Skeletal muscle tissue (tissue), 3 donors: ENCODE measurements at regions not wholly inside any gene's neighbourhood (a gene's known extent, or its start where the extent isn't known, plus 50 kb on each side); places are given as distances from the start of the nearest gene placed in this dataset.
A peak's percentile ranks its signal among the peaks of the same experiment; 100 is the strongest.

Experiments used
- H3K27ac ChIP-seq: one replicate; pipeline ENCODE4 v1.7.0; 2013; ENCODE audit warnings: mild to moderate bottlenecking, low read depth, low read length, inconsistent platforms
- H3K27me3 ChIP-seq, 3 donors: one replicate each; pipeline ENCODE4 v1.7.0; 2013; ENCODE audit warnings: low read length in 3 of 3; ENCODE audit not compliant: control insufficient read depth in 3 of 3, insufficient read depth in 3 of 3
- H3K36me3 ChIP-seq, 3 donors: one replicate each; pipeline ENCODE4 v1.7.0; 2013; ENCODE audit warnings: low read length in 3 of 3; ENCODE audit not compliant: control insufficient read depth in 3 of 3, insufficient read depth in 3 of 3
- H3K4me1 ChIP-seq, 3 donors: one replicate each; pipeline ENCODE4 v1.7.0; 2013; ENCODE audit warnings: low read length in 3 of 3, mild to moderate bottlenecking in 3 of 3; ENCODE audit not compliant: control insufficient read depth in 3 of 3, insufficient read depth in 3 of 3
- H3K4me3 ChIP-seq, 3 donors: one replicate each; pipeline ENCODE4 v1.7.0; 2013; ENCODE audit warnings: low read length in 3 of 3
- H3K9ac ChIP-seq, 3 donors: one replicate each; pipeline ENCODE4 v1.7.0; 2013; ENCODE audit warnings: low read length in 3 of 3, mild to moderate bottlenecking in 3 of 3, moderate library complexity in 2 of 3, low read depth in 1 of 3
- H3K9me3 ChIP-seq, 3 donors: one replicate each; pipeline ENCODE4 v1.7.0; 2013; ENCODE audit warnings: low read length in 3 of 3; ENCODE audit not compliant: control insufficient read depth in 3 of 3
- donor health status: Osteomylitis.

DNA sequence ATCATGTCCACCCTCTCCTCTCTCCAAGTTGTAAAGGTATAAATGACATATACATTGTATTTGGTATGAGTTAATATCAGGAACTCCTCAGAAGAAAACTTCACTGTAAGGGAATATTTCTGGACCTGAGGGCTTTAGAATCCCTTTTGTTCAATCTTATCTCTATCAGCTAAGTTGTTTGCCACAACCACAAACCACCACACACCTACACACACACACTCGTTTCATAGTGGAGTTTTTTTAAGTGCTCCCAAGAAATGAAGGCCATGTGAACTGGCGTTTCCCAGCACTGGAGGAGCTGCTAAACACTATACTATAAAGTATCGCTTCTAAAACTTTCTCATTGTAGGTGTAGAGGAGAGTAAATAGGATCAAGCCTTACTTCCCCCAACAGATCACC is 64.8 kb upstream of the GHITM start:
- no peaks in the 10 kb centered on the region for H3K9me3 ChIP-seq
- H3K27ac ChIP-seq = no peak overlapping the region

DNA sequence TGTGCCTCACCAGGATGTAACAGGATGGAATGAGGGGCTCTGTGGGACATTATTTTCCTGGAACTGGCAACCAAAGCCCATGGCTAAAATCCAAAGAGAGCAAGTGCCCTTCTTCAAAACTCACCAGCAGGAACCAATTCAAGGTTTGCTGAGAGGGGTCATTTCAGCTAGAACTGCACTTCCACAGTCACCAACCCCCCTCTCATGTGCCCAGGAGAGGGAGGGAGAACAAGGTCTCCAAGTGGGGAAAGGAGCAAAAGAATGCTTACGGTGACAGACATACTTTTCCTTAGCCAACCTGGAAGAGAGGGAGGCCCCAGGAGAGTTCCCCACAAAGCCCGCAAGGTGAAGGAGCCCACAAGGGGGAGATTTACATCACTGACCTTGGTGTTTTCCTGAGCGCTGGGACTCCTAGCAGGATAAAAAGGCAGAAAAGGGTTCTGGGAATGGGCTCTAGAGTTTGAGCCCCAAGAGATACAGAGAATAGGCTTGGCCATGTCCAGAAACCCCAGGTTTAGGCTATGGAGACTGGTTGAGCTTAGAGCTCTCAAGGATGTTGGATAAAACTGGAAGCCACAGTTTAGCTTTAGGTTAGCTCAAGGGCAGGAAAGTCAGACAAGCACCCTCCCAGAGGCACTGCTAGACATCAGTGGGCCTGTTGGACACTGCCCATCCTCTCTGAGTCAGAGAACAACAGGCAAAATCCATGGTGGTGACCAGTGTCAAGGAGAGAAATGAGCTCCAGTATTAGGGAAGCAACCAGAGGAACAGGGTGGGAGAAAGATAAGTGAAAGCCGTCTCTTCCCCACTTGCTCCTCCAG is 63.9 kb upstream of the GHITM start:
- H3K27ac ChIP-seq = peak overlapping the region; percentile 61
- H3K27me3 ChIP-seq = peaks cover 0 to 5% (median 0%) of the 10 kb centered on the region in 3 donors
- no peaks in the 10 kb centered on the region for H3K36me3 ChIP-seq
- peaks cover 0 to 5% (median 3%) of the 10 kb centered on the region in 3 donors for H3K4me1 ChIP-seq
- H3K9me3 ChIP-seq = no peaks in the 10 kb centered on the region
- H3K4me3 ChIP-seq = no peak overlapping the region
- H3K9ac ChIP-seq = no peak overlapping the region

More for the DNA sequence above, 64.8 kb upstream of the GHITM start:
- Histone ChIP-seq H3K36me3 (no peaks in the 10 kb centered on the region), H3K4me1 (peaks cover 0 to 5% (median 3%) of the 10 kb centered on the region in 3 donors), H3K27me3 (peaks cover 0 to 5% (median 0%) of the 10 kb centered on the region in 3 donors), H3K9ac (no peak overlapping the region), H3K4me3 (no peak overlapping the region)

DNA sequence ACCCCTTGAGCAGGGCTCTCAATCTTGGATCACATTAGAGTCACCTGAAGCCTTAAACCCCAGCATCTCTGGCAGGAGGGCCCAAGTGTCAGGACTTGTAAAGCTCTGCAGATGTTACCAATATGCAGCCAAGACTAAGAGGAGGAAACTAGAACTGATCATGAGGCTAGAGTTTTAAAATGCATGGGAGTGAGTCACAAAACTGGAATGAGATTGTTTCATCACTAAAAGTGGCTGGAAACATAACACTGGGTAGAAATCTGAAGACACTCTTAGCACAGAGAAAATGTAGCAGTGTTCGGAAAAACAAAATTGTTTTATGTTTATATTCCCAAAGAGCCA is 63.3 kb upstream of the GHITM start:
- H3K36me3 ChIP-seq = no peaks in the 10 kb centered on the region
- H3K27me3 ChIP-seq = peaks cover 0 to 5% (median 0%) of the 10 kb centered on the region in 3 donors
- no peak overlapping the region for H3K9ac ChIP-seq
- peak overlapping the region; percentile 61 for H3K27ac ChIP-seq
- H3K4me1 ChIP-seq = peaks cover 0 to 5% (median 3%) of the 10 kb centered on the region in 3 donors
- no peak overlapping the region for H3K4me3 ChIP-seq
- H3K9me3 ChIP-seq = no peaks in the 10 kb centered on the region

DNA sequence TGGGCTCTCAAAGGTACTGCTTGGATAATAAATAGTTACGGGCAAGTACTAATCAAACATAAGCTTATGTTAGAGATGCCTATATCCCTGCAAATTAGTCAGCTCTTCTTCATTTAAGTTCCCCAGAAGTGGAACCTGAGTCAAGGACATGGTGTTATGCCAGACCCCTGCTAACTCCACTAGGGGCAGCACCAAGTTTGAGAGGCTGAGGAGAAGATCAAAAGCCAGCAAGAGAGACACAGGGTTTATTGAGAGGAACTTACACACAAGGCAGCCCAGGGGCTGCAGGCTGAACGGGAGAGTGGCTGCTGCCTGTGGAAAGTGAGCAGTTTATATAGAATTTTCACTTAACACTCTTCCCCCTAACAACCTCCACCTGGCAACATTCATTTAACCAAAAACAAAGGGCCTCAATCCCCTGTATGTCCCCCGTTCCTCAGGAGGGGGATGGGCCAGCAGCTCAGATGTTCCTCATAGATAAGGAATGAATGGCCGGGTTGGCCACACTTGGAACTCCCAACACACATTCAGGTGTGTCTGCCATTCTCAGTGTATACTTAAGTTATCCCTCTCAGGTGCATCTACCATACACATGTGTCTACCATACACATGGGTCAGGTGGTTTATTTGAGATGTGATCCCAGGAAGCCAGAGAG is 62.6 kb upstream of the GHITM start:
- no peaks in the 10 kb centered on the region for H3K9me3 ChIP-seq
- no peaks in the 10 kb centered on the region for H3K36me3 ChIP-seq
- H3K4me3 ChIP-seq = no peak overlapping the region
- peak overlapping the region; percentile 48 for H3K27ac ChIP-seq
- H3K9ac ChIP-seq = no peak overlapping the region
- H3K4me1 ChIP-seq = peaks cover 0 to 5% (median 3%) of the 10 kb centered on the region in 3 donors
- peaks cover 0 to 5% (median 0%) of the 10 kb centered on the region in 3 donors for H3K27me3 ChIP-seq

DNA sequence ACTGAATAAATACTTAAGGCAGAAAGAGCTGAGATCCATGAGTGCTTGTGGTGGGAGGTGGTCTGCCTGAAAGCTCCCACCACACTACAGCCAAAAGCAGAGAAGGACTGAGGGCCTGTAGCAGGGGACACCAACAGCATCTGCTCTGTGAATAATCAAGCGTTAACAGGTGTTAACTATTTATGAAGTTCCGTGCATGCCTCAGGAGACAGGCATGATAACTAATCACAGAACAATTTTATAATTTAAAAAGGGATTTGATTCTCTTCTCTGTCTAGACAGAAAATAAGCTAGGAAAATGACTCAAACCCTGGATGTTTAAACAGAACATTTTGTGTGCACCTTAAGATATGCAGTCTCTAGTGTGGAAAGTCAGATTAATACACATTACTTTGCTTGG is 61.5 kb upstream of the GHITM start:
- peaks cover 0 to 5% (median 3%) of the 10 kb centered on the region in 3 donors for H3K4me1 ChIP-seq
- peaks cover 0 to 5% (median 0%) of the 10 kb centered on the region in 3 donors for H3K27me3 ChIP-seq
- H3K4me3 ChIP-seq = no peak overlapping the region
- no peaks in the 10 kb centered on the region for H3K9me3 ChIP-seq
- H3K27ac ChIP-seq = no peak overlapping the region
- no peak overlapping the region for H3K9ac ChIP-seq
- no peaks in the 10 kb centered on the region for H3K36me3 ChIP-seq

DNA sequence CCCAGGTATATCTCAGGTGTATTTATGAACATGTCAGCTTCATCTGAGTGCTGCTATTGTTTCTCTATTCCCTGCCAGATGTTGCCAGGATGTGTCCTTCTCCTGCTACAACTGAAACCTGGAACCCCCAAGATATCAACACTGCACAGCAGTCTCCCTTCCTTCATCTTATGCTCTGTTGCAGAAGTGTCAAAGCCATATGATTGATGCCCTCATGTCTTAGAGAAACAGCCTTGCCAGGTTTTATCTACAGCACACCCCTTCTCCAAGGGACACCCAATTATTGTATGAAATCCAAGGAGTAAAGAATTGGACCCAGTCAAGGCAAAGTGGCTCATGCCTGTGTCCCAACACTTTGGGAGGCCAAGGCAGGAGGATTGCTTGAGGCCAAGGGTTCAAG is 60.5 kb upstream of the GHITM start:
- Histone ChIP-seq H3K4me3 (no peak overlapping the region), H3K9me3 (no peaks in the 10 kb centered on the region), H3K27ac (no peak overlapping the region), H3K4me1 (peaks cover 0 to 5% (median 3%) of the 10 kb centered on the region in 3 donors), H3K9ac (no peak overlapping the region), H3K27me3 (peaks cover 0 to 5% (median 0%) of the 10 kb centered on the region in 3 donors), H3K36me3 (no peaks in the 10 kb centered on the region)

DNA sequence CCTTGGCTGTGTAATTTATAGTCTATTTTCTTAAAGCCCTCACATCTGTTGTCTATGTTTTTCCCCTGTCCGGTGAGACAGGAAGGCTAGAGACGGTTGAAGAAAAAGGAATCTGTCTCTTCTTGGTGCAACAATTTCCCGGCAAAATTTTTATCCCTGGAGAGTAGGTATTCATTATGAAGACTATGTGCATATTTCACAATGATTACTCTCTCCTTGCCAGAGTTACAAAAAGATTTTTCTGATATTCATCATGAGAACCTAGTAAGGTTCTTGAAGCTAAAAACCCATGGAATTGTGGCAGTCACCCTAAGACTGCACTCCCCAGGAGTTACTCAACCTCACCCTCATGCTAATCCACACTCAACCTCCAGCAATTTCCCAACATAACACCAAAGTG is 55.0 kb upstream of the GHITM start:
- Histone ChIP-seq H3K4me1 (no peaks in the 10 kb centered on the region), H3K27me3 (no peaks in the 10 kb centered on the region), H3K36me3 (no peaks in the 10 kb centered on the region), H3K9ac (no peak overlapping the region), H3K4me3 (no peak overlapping the region), H3K27ac (no peak overlapping the region), H3K9me3 (no peaks in the 10 kb centered on the region)

DNA sequence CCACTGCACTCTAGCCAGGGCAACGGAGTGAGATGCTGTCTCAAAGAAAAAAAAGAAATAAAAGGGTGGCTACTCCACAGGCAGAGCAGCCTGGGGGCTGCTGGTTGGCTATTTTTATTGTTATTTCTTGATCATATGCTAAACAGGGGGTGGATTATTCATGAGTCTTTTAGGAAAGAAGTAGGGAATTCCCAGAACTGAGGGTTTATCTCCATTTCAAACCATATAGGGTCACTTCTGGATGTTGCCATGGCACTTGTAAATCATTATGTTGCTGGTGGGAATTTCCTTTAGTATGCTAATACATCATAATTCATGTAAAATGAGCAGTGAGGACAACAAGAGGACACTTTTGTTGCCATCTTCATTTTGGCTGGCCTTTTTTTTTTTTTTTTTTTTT is 52.1 kb upstream of the GHITM start:
- H3K4me1 ChIP-seq = no peaks in the 10 kb centered on the region
- H3K27ac ChIP-seq = no peak overlapping the region
- H3K9me3 ChIP-seq = no peaks in the 10 kb centered on the region
- H3K27me3 ChIP-seq = no peaks in the 10 kb centered on the region
- no peaks in the 10 kb centered on the region for H3K36me3 ChIP-seq
- no peak overlapping the region for H3K9ac ChIP-seq
- H3K4me3 ChIP-seq = no peak overlapping the region

DNA sequence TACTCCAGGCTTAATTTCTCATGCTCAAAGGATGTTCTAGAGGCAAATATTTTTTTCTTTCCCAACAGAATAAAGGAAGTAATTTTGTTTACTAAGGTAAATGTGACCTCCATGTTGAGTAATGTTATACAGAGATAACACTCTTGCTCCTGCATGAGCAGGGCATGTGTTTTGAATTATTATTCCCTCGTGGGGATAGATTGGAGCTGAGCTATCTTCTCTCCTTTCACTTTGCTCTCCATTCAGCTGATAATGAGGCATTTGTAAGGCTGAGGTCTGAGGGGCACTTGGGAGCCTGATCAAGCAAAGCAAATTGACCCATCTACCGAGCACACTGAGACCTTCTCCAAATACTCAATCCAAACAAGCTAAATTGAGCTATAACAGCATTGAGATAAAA is 50.7 kb upstream of the GHITM start:
- Histone ChIP-seq H3K9ac (no peak overlapping the region), H3K4me1 (no peaks in the 10 kb centered on the region), H3K9me3 (no peaks in the 10 kb centered on the region), H3K36me3 (no peaks in the 10 kb centered on the region), H3K27me3 (peaks cover 0 to 3% (median 0%) of the 10 kb centered on the region in 3 donors), H3K4me3 (no peak overlapping the region), H3K27ac (no peak overlapping the region)

DNA sequence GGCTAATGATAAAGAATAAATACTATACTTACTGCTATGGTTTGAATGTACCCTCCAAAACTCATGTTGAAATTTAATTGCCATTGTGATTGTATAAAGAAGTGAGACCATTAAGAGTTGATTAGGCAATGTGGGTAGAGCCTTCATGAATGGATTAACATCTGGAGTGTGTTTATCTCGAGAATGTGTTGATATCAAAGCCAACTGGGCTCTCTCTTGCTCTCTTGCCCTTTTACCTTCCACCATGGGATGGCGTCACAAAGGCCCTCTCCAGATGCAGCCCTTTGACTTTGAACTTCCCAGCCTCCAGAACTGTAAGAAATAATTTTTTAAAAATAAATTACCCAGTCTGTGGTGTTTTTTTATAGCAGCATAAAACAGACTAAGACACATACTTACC is 50.1 kb upstream of the GHITM start:
- no peak overlapping the region for H3K27ac ChIP-seq
- no peaks in the 10 kb centered on the region for H3K36me3 ChIP-seq
- H3K9ac ChIP-seq = no peak overlapping the region
- no peaks in the 10 kb centered on the region for H3K4me1 ChIP-seq
- no peak overlapping the region for H3K4me3 ChIP-seq
- H3K9me3 ChIP-seq = no peaks in the 10 kb centered on the region
- peaks cover 0 to 3% (median 0%) of the 10 kb centered on the region in 3 donors for H3K27me3 ChIP-seq
